Astrocyte of the cerebellum (primary cell): ENCODE measurements at regions not wholly inside any gene's neighbourhood (a gene's known extent, or its start where the extent isn't known, plus 50 kb on each side); places are given as distances from the start of the nearest gene placed in this dataset.

Experiments
- DNase-seq: peaks from one replicate; pipeline ENCODE4 v3.0.0-alpha.2; 2011; ENCODE audit warnings: low read depth
- H3K4me3 ChIP-seq: 2 replicates; pipeline ENCODE4 v1.5.1; 2011; ENCODE audit warnings: mild to moderate bottlenecking, low read depth, low read length, moderate library complexity
- in situ Hi-C: cut with HindIII; loops from 2 replicates; pipeline ENCODE4 v1.10.0; 2017; ENCODE audit warnings: low sequenced_read_pairs
- TF ChIP-seq, protein P1 (sequence below): IDR thresholded peaks from 2 replicates; pipeline ENCODE4 v1.5.1; 2012; ENCODE audit warnings: low read length, low read depth, moderate library complexity, mild to moderate bottlenecking; ENCODE audit errors: missing control alignments

DNA sequence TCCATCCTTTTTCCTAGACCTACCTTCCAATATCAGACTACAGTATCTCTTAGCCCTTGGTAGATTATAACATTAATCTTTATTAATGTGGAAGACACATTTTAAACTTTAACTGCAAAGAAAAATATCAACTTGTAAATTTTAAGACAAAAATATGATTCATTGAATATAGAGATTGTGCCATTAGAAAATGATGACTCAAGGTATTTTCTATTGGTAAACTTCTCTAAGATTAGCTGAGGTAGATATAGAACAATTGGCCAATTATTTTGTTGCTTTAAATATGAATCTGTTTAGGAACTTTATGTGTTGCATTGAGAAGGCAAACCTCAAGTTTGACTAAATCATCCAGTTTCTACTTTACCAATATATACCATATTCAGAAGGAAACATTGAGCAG, 604.7 kb downstream of the CBLN2 start:
- in situ Hi-C loops, result no loop called here
- no peak for DNase-seq
- TF ChIP-seq, protein P1, sequence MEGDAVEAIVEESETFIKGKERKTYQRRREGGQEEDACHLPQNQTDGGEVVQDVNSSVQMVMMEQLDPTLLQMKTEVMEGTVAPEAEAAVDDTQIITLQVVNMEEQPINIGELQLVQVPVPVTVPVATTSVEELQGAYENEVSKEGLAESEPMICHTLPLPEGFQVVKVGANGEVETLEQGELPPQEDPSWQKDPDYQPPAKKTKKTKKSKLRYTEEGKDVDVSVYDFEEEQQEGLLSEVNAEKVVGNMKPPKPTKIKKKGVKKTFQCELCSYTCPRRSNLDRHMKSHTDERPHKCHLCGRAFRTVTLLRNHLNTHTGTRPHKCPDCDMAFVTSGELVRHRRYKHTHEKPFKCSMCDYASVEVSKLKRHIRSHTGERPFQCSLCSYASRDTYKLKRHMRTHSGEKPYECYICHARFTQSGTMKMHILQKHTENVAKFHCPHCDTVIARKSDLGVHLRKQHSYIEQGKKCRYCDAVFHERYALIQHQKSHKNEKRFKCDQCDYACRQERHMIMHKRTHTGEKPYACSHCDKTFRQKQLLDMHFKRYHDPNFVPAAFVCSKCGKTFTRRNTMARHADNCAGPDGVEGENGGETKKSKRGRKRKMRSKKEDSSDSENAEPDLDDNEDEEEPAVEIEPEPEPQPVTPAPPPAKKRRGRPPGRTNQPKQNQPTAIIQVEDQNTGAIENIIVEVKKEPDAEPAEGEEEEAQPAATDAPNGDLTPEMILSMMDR, result no peak
- no peak overlapping the region for H3K4me3 ChIP-seq

GRCh38 chr18:71936744-71937143, 607.4 kb downstream of the CBLN2 start:
- DNase-seq, result no peak
- no peak overlapping the region for H3K4me3 ChIP-seq
- in situ Hi-C loops, result no loop called here
- TF ChIP-seq, protein P1, result no peak

GRCh38 chr18:71919211-71919610, 624.9 kb downstream of the CBLN2 start:
- TF ChIP-seq, protein P1, result no peak
- H3K4me3 ChIP-seq, result no peak overlapping the region
- in situ Hi-C loops, result no loop called here
- DNase-seq, result no peak

GRCh38 chr18:71913641-71914040, 630.5 kb downstream of the CBLN2 start:
- H3K4me3 ChIP-seq, result no peak overlapping the region
- no peak for DNase-seq
- TF ChIP-seq, protein P1, result no peak
- in situ Hi-C loops, result no loop called here

- in situ Hi-C loops, result no loop called here
- H3K4me3 ChIP-seq, result no peak overlapping the region
- TF ChIP-seq, protein P1, result no peak
- no peak for DNase-seq
These were observed 641.7 kb downstream of the CBLN2 start for GRCh38 chr18:71902482-71902881.

DNA sequence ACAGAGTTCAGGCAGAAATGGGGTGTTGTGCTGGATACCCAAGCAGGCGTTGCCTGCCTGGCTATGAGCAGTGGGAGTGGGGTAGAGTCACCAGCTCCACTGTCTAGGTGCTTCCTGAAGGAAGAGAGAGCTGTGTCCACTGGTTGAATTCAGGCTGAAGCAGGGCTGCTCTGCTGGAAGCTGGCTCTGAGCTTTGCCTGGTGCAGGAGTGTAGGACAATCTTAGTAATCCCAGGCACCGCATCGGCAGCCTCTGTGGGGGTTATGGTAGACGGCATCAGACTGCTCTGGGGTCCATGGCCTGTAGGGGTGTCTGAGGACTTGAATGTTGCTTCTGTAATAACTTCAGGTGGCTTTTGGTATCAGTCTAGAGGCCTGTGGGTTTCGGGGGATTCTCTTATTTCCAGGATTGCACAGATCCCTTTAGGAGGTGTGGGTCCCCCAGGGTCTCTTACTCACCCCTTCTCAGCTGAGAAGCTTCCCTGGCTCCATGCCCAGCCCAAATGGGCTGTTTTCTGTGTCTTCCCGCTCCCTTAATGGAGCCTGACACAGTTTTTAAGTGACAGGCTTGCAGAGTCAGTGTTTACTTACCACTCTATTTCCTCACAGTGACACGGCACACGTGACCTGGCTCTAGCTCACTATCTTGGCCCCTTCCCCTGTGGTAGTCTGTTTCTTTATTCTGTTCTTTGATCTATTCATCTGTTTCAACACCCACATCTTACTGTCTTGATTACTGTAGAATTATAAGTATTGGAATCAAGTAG, 644.3 kb downstream of the CBLN2 start:
- TF ChIP-seq, protein P1, result no peak
- no peak overlapping the region for H3K4me3 ChIP-seq
- no peak for DNase-seq
- in situ Hi-C loops, result no loop called here

- DNase-seq, result no peak
- no peak overlapping the region for H3K4me3 ChIP-seq
- in situ Hi-C loops, result no loop called here
- TF ChIP-seq, protein P1, result no peak
These were observed 645.0 kb downstream of the CBLN2 start for GRCh38 chr18:71899183-71899582.
